OCI-LY7 (cell line): ENCODE measurements at regions not wholly inside any gene's neighbourhood (a gene's known extent, or its start where the extent isn't known, plus 50 kb on each side); places are given as distances from the start of the nearest gene placed in this dataset.

Experiments used
- CTCF ChIP-seq: fragments of 200-600 bp; sonication (generic); conservative IDR thresholded peaks from 2 replicates; pipeline ENCODE4 v1.5.1; 2014; ENCODE audit warnings: mild to moderate bottlenecking, antibody characterized with exemption, low read length, moderate library complexity, mixed read lengths
- EZH2phosphoT487 ChIP-seq: fragments of 200-600 bp; sonication (generic); IDR thresholded peaks from 2 replicates; pipeline ENCODE4 v1.6.1; 2018; ENCODE audit warnings: low read depth, borderline replicate concordance, mild to moderate bottlenecking, mixed run types, antibody characterized with exemption, low read length, moderate library complexity, mixed read lengths

GRCh38 chr6:11341303-11341702, 108.8 kb upstream of the NEDD9 start:
- TF ChIP-seq CTCF, result no peak
- TF ChIP-seq EZH2phosphoT487, result no peak
